ENCODE measurements at regions not wholly inside any gene's neighbourhood (a gene's known extent, or its start where the extent isn't known, plus 50 kb on each side); places are given as distances from the start of the nearest gene placed in this dataset.

GRCh38 chr6:21955951-21956350 lies 340.9 kb downstream of the PRL start:
- FAIRE-seq (no peak), DNase-seq (no peak), ATAC-seq (no peak)
- H3K4me1 ChIP-seq = peaks cover 0 to 8% (median 0%) of the 10 kb centered on the region in 3 donors
- no peak overlapping the region for H3K4me3 ChIP-seq
- no peaks in the 10 kb centered on the region for H3K27me3 ChIP-seq
- TF ChIP-seq CTCF (IDR thresholded peaks at IDR 0.05) = no peak
- WGBS, 2 donors = 79 to 85% methylated on average over 8 of the region's 8 CpGs
- no peaks in the 10 kb centered on the region for H3K36me3 ChIP-seq
- no peak overlapping the region for H3K27ac ChIP-seq
- H3K9me3 ChIP-seq = no peaks in the 10 kb centered on the region
- intact Hi-C loops (cut with DNase I) = no loop called here

- Histone ChIP-seq H3K9me3 (no peaks in the 10 kb centered on the region), H3K36me3 (no peaks in the 10 kb centered on the region), H3K4me1 (peaks cover 0 to 3% (median 0%) of the 10 kb centered on the region in 3 donors), H3K4me3 (no peak overlapping the region), H3K27me3 (no peaks in the 10 kb centered on the region), H3K27ac (no peak overlapping the region)
- WGBS, 2 donors = 47 to 51% methylated on average over 2 of the region's 2 CpGs
- ATAC-seq (no peak), DNase-seq (no peak), FAIRE-seq (no peak)
- TF ChIP-seq CTCF (IDR thresholded peaks at IDR 0.05) = no peak
- intact Hi-C loops (cut with DNase I) = no loop called here
These were observed 338.4 kb downstream of the PRL start for GRCh38 chr6:21958428-21958827.

- ATAC-seq = no peak
- no peaks in the 10 kb centered on the region for H3K9me3 ChIP-seq
- no peak overlapping the region for H3K4me3 ChIP-seq
- no peak overlapping the region for H3K27ac ChIP-seq
- H3K4me1 ChIP-seq = no peaks in the 10 kb centered on the region
- TF ChIP-seq CTCF (IDR thresholded peaks at IDR 0.05) = no peak
- H3K36me3 ChIP-seq = no peaks in the 10 kb centered on the region
- FAIRE-seq = no peak
- 86 to 88% methylated on average over 4 of the region's 4 CpGs for WGBS, 2 donors
- intact Hi-C loops (cut with DNase I) = no loop called here
- H3K27me3 ChIP-seq = no peaks in the 10 kb centered on the region
- no peak for DNase-seq
These were observed 335.6 kb downstream of the PRL start for GRCh38 chr6:21961226-21961625.

GRCh38 chr6:21965016-21965415 lies 331.8 kb downstream of the PRL start:
- no peak for DNase-seq

More at GRCh38 chr6:21965016-21965415, 331.8 kb downstream of the PRL start:
- Histone ChIP-seq H3K27me3 (no peaks in the 10 kb centered on the region), H3K4me3 (no peak overlapping the region), H3K36me3 (no peaks in the 10 kb centered on the region), H3K4me1 (no peaks in the 10 kb centered on the region), H3K9me3 (no peaks in the 10 kb centered on the region), H3K27ac (no peak overlapping the region)
- no peak for TF ChIP-seq CTCF (IDR thresholded peaks at IDR 0.05)
- FAIRE-seq = no peak
- intact Hi-C loops (cut with DNase I) = no loop called here
- 56 to 69% methylated on average over 3 of the region's 3 CpGs for WGBS, 2 donors
- no peak for ATAC-seq
